GM13976 (cell line): ENCODE measurements at regions not wholly inside any gene's neighbourhood (a gene's known extent, or its start where the extent isn't known, plus 50 kb on each side); places are given as distances from the start of the nearest gene placed in this dataset.

Experiments used
- DNase-seq: peaks from one replicate; pipeline ENCODE4 v3.0.0; 2012; ENCODE audit warnings: low spot score
- CTCF ChIP-seq: IDR thresholded peaks from 2 replicates; pipeline ENCODE4 v1.5.1; 2012; ENCODE audit warnings: borderline replicate concordance, mild to moderate bottlenecking; ENCODE audit not compliant: insufficient read depth; ENCODE audit errors: extremely low read depth, missing control alignments, control extremely low read depth
- in situ Hi-C: fragments of 300-500 bp; cut with MboI; formaldehyde crosslinking; loops from one replicate; pipeline ENCODE4 v1.12.0; 2022; ENCODE audit warnings: low sequenced_read_pairs, mixed read lengths, inconsistent platforms; ENCODE audit not compliant: unreplicated experiment

- TF ChIP-seq CTCF: no peak
- in situ Hi-C loops: loop anchor here (25.0 kb wide), 1 partner anchor 275 kb away; no protein-coding TSS in a partner anchor
- no peak for DNase-seq
These were observed 155.7 kb upstream of the SASH1 start for GRCh38 chr6:148186916-148187315.

- in situ Hi-C loops: loop anchor here (25.0 kb wide), 1 partner anchor 270 kb away; no protein-coding TSS in a partner anchor
- no peak for DNase-seq
- TF ChIP-seq CTCF: no peak
These were observed 150.3 kb upstream of the SASH1 start for GRCh38 chr6:148192310-148192709.

- DNase-seq: no peak
- in situ Hi-C loops: loop anchor here (25.0 kb wide), 1 partner anchor 269 kb away; no protein-coding TSS in a partner anchor
- no peak for TF ChIP-seq CTCF
These were observed 149.5 kb upstream of the SASH1 start for GRCh38 chr6:148193063-148193680.

GRCh38 chr6:148195511-148195910 is 147.1 kb upstream of the SASH1 start:
- DNase-seq: no peak
- TF ChIP-seq CTCF: no peak
- in situ Hi-C loops: loop anchor here (25.0 kb wide), 1 partner anchor 267 kb away; no protein-coding TSS in a partner anchor

GRCh38 chr6:148199584-148199983 is 143.1 kb upstream of the SASH1 start:
- in situ Hi-C loops: loop anchor here (25.0 kb wide), 1 partner anchor 263 kb away; no protein-coding TSS in a partner anchor
- no peak for DNase-seq
- no peak for TF ChIP-seq CTCF

- no peak for TF ChIP-seq CTCF
- in situ Hi-C loops: no loop called here
- no peak for DNase-seq
These were observed 142.3 kb upstream of the SASH1 start for GRCh38 chr6:148200293-148200692.
